Mammary epithelial cell (primary cell): ENCODE measurements at regions not wholly inside any gene's neighbourhood (a gene's known extent, or its start where the extent isn't known, plus 50 kb on each side); places are given as distances from the start of the nearest gene placed in this dataset.
"Not testable (repeated sequence)": the region's sequence is repeated elsewhere in the genome, so short reads cannot be mapped to it uniquely, and the experiment has no call there.

Experiments used
- EZH2 ChIP-seq: IDR thresholded peaks from 2 replicates; pipeline ENCODE4 v1.6.1; 2012; ENCODE audit warnings: low read length, inconsistent platforms, borderline replicate concordance
- TF ChIP-seq, protein P1 (sequence below), 2 donors: IDR thresholded peaks in 1 of 2; conservative IDR thresholded peaks in 1 of 2; 2 replicates each; pipeline ENCODE4 v1.5.1; 2011 to 2012; ENCODE audit warnings: inconsistent platforms in 2 of 2, low read length in 2 of 2, mild to moderate bottlenecking in 2 of 2, control low read depth in 1 of 2, low read depth in 1 of 2; ENCODE audit not compliant: insufficient read depth in 1 of 2; ENCODE audit errors: extremely low read depth in 1 of 2

DNA sequence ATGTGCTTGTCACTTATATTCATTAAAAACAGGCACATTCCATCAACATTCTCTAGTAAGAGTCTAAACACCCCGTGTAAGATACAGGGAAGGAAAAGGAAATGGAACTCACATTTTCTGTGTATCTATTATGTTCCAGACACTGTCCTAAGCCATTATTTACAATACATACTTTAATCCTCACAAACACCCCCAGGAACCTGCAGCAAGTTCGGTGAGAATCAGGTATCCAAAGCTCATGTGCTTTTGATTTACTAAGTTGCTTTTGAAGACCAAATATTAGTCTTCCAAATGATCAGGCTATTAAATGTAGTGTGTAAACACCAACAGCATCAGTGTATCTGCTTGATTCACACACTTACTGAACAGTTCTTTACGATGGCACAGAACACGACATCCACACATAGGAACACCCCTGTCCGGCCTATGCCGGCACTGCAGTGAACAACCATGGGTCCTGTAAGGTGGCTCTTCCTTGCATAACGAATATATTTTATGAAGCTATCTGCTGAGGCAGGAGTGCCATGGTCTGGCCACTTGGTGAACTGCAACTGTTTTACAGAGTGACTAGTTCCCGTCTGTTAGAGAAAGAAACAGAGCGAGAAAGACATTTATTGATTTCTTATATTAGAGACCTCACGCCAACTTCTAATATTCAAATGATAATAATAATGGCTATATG lies 64.5 kb upstream of the FAM25C start:
- TF ChIP-seq, protein P1, sequence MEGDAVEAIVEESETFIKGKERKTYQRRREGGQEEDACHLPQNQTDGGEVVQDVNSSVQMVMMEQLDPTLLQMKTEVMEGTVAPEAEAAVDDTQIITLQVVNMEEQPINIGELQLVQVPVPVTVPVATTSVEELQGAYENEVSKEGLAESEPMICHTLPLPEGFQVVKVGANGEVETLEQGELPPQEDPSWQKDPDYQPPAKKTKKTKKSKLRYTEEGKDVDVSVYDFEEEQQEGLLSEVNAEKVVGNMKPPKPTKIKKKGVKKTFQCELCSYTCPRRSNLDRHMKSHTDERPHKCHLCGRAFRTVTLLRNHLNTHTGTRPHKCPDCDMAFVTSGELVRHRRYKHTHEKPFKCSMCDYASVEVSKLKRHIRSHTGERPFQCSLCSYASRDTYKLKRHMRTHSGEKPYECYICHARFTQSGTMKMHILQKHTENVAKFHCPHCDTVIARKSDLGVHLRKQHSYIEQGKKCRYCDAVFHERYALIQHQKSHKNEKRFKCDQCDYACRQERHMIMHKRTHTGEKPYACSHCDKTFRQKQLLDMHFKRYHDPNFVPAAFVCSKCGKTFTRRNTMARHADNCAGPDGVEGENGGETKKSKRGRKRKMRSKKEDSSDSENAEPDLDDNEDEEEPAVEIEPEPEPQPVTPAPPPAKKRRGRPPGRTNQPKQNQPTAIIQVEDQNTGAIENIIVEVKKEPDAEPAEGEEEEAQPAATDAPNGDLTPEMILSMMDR (conservative IDR thresholded peaks at IDR 0.05 in 1 of 2, IDR thresholded peaks at IDR 0.05 in 1 of 2; ENCODE audit: extremely low read depth in 1 of 2, insufficient read depth in 1 of 2, low read depth in 1 of 2, low read length in 2 of 2), result not testable (repeated sequence)
- not testable (repeated sequence) for TF ChIP-seq EZH2
